ENCODE measurements at regions not wholly inside any gene's neighbourhood (a gene's known extent, or its start where the extent isn't known, plus 50 kb on each side); places are given as distances from the start of the nearest gene placed in this dataset.

- WGBS, 2 donors, result 100% methylated on average over 1 of the region's 1 CpG
- no peak overlapping the region for H3K4me3 ChIP-seq
- H3K27me3 ChIP-seq, result no peaks in the 10 kb centered on the region
- H3K9me3 ChIP-seq, result peaks cover 0 to 16% (median 0%) of the 10 kb centered on the region in 4 donors
- H3K4me1 ChIP-seq, result no peaks in the 10 kb centered on the region
- no peak for DNase-seq (ENCODE audit: low spot score in 2 of 2)
- TF ChIP-seq EP300 (IDR thresholded peaks at IDR 0.05) (no peak), POLR2A (IDR thresholded peaks at IDR 0.05) (no peak), CTCF (IDR thresholded peaks at IDR 0.05) (no peak)
- H3K27ac ChIP-seq, result no peak overlapping the region
- H3K36me3 ChIP-seq, result no peaks in the 10 kb centered on the region
Measured at GRCh38 chr20:24139846-24140245, 151.3 kb upstream of the GGTLC1 start.

GRCh38 chr20:24138951-24139350 lies 150.4 kb upstream of the GGTLC1 start:
- DNase-seq (ENCODE audit: low spot score in 2 of 2), result no peak
- 88 to 100% methylated on average over 2 of the region's 2 CpGs for WGBS, 2 donors
- Histone ChIP-seq H3K9me3 (peaks cover 0 to 16% (median 0%) of the 10 kb centered on the region in 4 donors), H3K36me3 (no peaks in the 10 kb centered on the region), H3K27me3 (no peaks in the 10 kb centered on the region), H3K4me3 (no peak overlapping the region), H3K27ac (no peak overlapping the region), H3K4me1 (no peaks in the 10 kb centered on the region)
- no peak for TF ChIP-seq CTCF (IDR thresholded peaks at IDR 0.05)
- no peak for TF ChIP-seq POLR2A (IDR thresholded peaks at IDR 0.05)
- TF ChIP-seq EP300 (IDR thresholded peaks at IDR 0.05), result no peak

- no peak for TF ChIP-seq CTCF (IDR thresholded peaks at IDR 0.05)
- no peak for TF ChIP-seq EP300 (IDR thresholded peaks at IDR 0.05)
- TF ChIP-seq POLR2A (IDR thresholded peaks at IDR 0.05), result no peak
- no peaks in the 10 kb centered on the region for H3K36me3 ChIP-seq
- H3K27ac ChIP-seq, result no peak overlapping the region
- H3K4me1 ChIP-seq, result no peaks in the 10 kb centered on the region
- no peaks in the 10 kb centered on the region for H3K27me3 ChIP-seq
- H3K4me3 ChIP-seq, result no peak overlapping the region
- H3K9me3 ChIP-seq, result peaks cover 0 to 16% (median 0%) of the 10 kb centered on the region in 4 donors
- no peak for DNase-seq (ENCODE audit: low spot score in 2 of 2)
- WGBS, 2 donors, result 65 to 85% methylated on average over 5 of the region's 5 CpGs
Measured at GRCh38 chr20:24138196-24138857, 149.7 kb upstream of the GGTLC1 start.

- H3K4me1 ChIP-seq, result no peaks in the 10 kb centered on the region
- H3K27me3 ChIP-seq, result no peaks in the 10 kb centered on the region
- H3K4me3 ChIP-seq, result no peak overlapping the region
- 60 to 78% methylated on average over 2 of the region's 2 CpGs for WGBS, 2 donors
- no peak for DNase-seq (ENCODE audit: low spot score in 2 of 2)
- peaks cover 0 to 15% (median 0%) of the 10 kb centered on the region in 4 donors for H3K9me3 ChIP-seq
- H3K36me3 ChIP-seq, result no peaks in the 10 kb centered on the region
- TF ChIP-seq CTCF (IDR thresholded peaks at IDR 0.05), result no peak
- no peak for TF ChIP-seq POLR2A (IDR thresholded peaks at IDR 0.05)
- TF ChIP-seq EP300 (IDR thresholded peaks at IDR 0.05), result no peak
- H3K27ac ChIP-seq, result no peak overlapping the region
Measured at GRCh38 chr20:24136659-24137246, 148.2 kb upstream of the GGTLC1 start.

- no peak overlapping the region for H3K4me3 ChIP-seq
- H3K4me1 ChIP-seq, result no peaks in the 10 kb centered on the region
- no peaks in the 10 kb centered on the region for H3K27me3 ChIP-seq
- TF ChIP-seq EP300 (IDR thresholded peaks at IDR 0.05), result no peak
- H3K27ac ChIP-seq, result no peak overlapping the region
- DNase-seq (ENCODE audit: low spot score in 2 of 2), result no peak
- H3K36me3 ChIP-seq, result no peaks in the 10 kb centered on the region
- 70 to 89% methylated on average over 7 to 12 of the region's 12 CpGs for WGBS, 2 donors
- H3K9me3 ChIP-seq, result peaks cover 0 to 5% (median 0%) of the 10 kb centered on the region in 4 donors
Measured at GRCh38 chr20:24135781-24136180, 147.2 kb upstream of the GGTLC1 start.

All from tibial nerve (tissue), 4 donors.